Liver (tissue), 8 donors: ENCODE measurements at regions not wholly inside any gene's neighbourhood (a gene's known extent, or its start where the extent isn't known, plus 50 kb on each side); places are given as distances from the start of the nearest gene placed in this dataset.

Experiments
- DNase-seq: peaks from one replicate; pipeline ENCODE4 v3.0.0-alpha.2; 2017; ENCODE audit warnings: low spot score
- H3K27ac ChIP-seq, 2 donors: one replicate each; pipeline ENCODE4 v1.7.0; 2013; ENCODE audit warnings: inconsistent platforms in 2 of 2, low read length in 2 of 2, control low read depth in 1 of 2, low read depth in 1 of 2, mild to moderate bottlenecking in 1 of 2
- H3K27me3 ChIP-seq, 4 donors: one replicate each; pipeline versions ENCODE4 v1.6.1 to v1.7.0; 2013; ENCODE audit warnings: low read length in 3 of 4, inconsistent platforms in 1 of 4, mild to moderate bottlenecking in 1 of 4, moderate library complexity in 1 of 4; ENCODE audit not compliant: control insufficient read depth in 4 of 4, insufficient read depth in 4 of 4
- H3K36me3 ChIP-seq, 4 donors: one replicate each; pipeline versions ENCODE4 v1.6.1 to v1.7.0; 2013; ENCODE audit warnings: low read length in 3 of 4, mild to moderate bottlenecking in 3 of 4, low read depth in 1 of 4, moderate library complexity in 1 of 4; ENCODE audit not compliant: control insufficient read depth in 4 of 4, insufficient read depth in 3 of 4
- H3K4me1 ChIP-seq, 4 donors: one replicate each; pipeline versions ENCODE4 v1.6.1 to v1.7.0; 2013; ENCODE audit warnings: low read length in 3 of 4, mild to moderate bottlenecking in 3 of 4, moderate library complexity in 1 of 4; ENCODE audit not compliant: control insufficient read depth in 4 of 4, insufficient read depth in 4 of 4
- H3K4me3 ChIP-seq, 3 donors: one replicate each; pipeline versions ENCODE4 v1.6.1 to v1.7.0; 2013; ENCODE audit warnings: low read length in 3 of 3, control low read depth in 1 of 3, low read depth in 1 of 3, mild to moderate bottlenecking in 1 of 3
- H3K9ac ChIP-seq, 2 donors: one replicate each; pipeline ENCODE4 v1.7.0; 2013; ENCODE audit warnings: low read length in 2 of 2, mild to moderate bottlenecking in 2 of 2, moderate library complexity in 2 of 2, control low read depth in 1 of 2, low read depth in 1 of 2
- H3K9me3 ChIP-seq, 4 donors: one replicate each; pipeline versions ENCODE4 v1.6.1 to v1.7.0; 2013; ENCODE audit warnings: low read length in 3 of 4; ENCODE audit not compliant: control insufficient read depth in 4 of 4
- ATF3 ChIP-seq: IDR thresholded peaks from 2 replicates; pipeline ENCODE4 v1.6.1; 2016; ENCODE audit warnings: antibody characterized with exemption
- EGR1 ChIP-seq, 2 donors: IDR thresholded peaks; 2 replicates each; pipeline ENCODE4 v1.6.1; 2016 to 2018; ENCODE audit warnings: antibody characterized with exemption in 2 of 2, low read depth in 2 of 2
- FOXA1 ChIP-seq: IDR thresholded peaks from 2 replicates; pipeline ENCODE4 v1.6.1; 2016; ENCODE audit warnings: antibody characterized with exemption
- FOXA2 ChIP-seq: IDR thresholded peaks from 2 replicates; pipeline ENCODE4 v1.6.1; 2016; ENCODE audit warnings: antibody characterized with exemption
- GABPA ChIP-seq, 2 donors: IDR thresholded peaks in 1 of 2; conservative IDR thresholded peaks in 1 of 2; 2 replicates each; pipeline ENCODE4 v1.6.1; 2016; ENCODE audit warnings: antibody characterized with exemption in 2 of 2, mild to moderate bottlenecking in 1 of 2, moderate library complexity in 1 of 2
- HNF4A ChIP-seq, 2 donors: conservative IDR thresholded peaks; 2 replicates each; pipeline ENCODE4 v1.6.1; 2016; ENCODE audit warnings: antibody characterized with exemption in 2 of 2, mild to moderate bottlenecking in 2 of 2
- HNF4G ChIP-seq: IDR thresholded peaks from 2 replicates; pipeline ENCODE4 v1.6.1; 2016; ENCODE audit warnings: antibody characterized with exemption
- JUND ChIP-seq, 2 donors: IDR thresholded peaks; 2 replicates each; pipeline ENCODE4 v1.6.1; 2016; ENCODE audit warnings: antibody characterized with exemption in 2 of 2
- MAX ChIP-seq: IDR thresholded peaks from 2 replicates; pipeline ENCODE4 v1.6.1; 2016; ENCODE audit warnings: antibody characterized with exemption
- NR2F2 ChIP-seq: IDR thresholded peaks from 2 replicates; pipeline ENCODE4 v1.6.1; 2016; ENCODE audit warnings: antibody characterized with exemption
- RAD21 ChIP-seq, 2 donors: IDR thresholded peaks; 2 replicates each; pipeline ENCODE4 v1.6.1; 2016; ENCODE audit warnings: antibody characterized with exemption in 2 of 2, mild to moderate bottlenecking in 2 of 2
- REST ChIP-seq: IDR thresholded peaks from 2 replicates; pipeline ENCODE4 v1.6.1; 2016; ENCODE audit warnings: antibody characterized with exemption, mild to moderate bottlenecking
- RXRA ChIP-seq, 2 donors: IDR thresholded peaks; 2 replicates each; pipeline ENCODE4 v1.6.1; 2017 to 2018; ENCODE audit warnings: antibody characterized with exemption in 2 of 2, mild to moderate bottlenecking in 1 of 2
- SP1 ChIP-seq: IDR thresholded peaks from 2 replicates; pipeline ENCODE4 v1.6.1; 2018; ENCODE audit warnings: antibody characterized with exemption, mild to moderate bottlenecking
- TAF1 ChIP-seq: conservative IDR thresholded peaks from 2 replicates; pipeline ENCODE4 v1.6.1; 2016; ENCODE audit warnings: antibody characterized with exemption, mild to moderate bottlenecking
- YY1 ChIP-seq: IDR thresholded peaks from 2 replicates; pipeline ENCODE4 v1.6.1; 2016; ENCODE audit warnings: antibody characterized with exemption, mild to moderate bottlenecking
- WGBS: extraction: QIAGEN DNeasy Blood & Tissue Kit; methylation state at CpG from one replicate; pipeline ENCODE4 v1.1.7; 2013; 5-methylcytosine and 5-hydroxymethylcytosine counted together
- TF ChIP-seq, protein P1 (sequence below): fragments of 150-350 bp; IDR thresholded peaks from 2 replicates; pipeline ENCODE4 v1.5.1; 2017; ENCODE audit warnings: improper control_type of control experiment, low read depth, low read length; ENCODE audit not compliant: missing input control
- TF ChIP-seq, protein P2 (sequence below): IDR thresholded peaks from 2 replicates; pipeline ENCODE4 v1.6.1; 2016; ENCODE audit warnings: antibody characterized with exemption
- donor health status: healthy.
- donor health status: healthy.
- donor health status: healthy.
- donor health status: healthy.
- donor health status: healthy.

GRCh38 chr7:94332571-94332970, 62.1 kb upstream of the COL1A2 start:
- H3K27ac ChIP-seq: no peak overlapping the region
- TF ChIP-seq RXRA (IDR thresholded peaks at IDR 0.05) (no peak), JUND (IDR thresholded peaks at IDR 0.05) (no peak), GABPA (IDR thresholded peaks at IDR 0.05 in 1 of 2, conservative IDR thresholded peaks at IDR 0.05 in 1 of 2) (no peak), HNF4G (no peak), FOXA2 (no peak), SP1 (no peak), YY1 (no peak), FOXA1 (no peak)
- TF ChIP-seq, protein P1, sequence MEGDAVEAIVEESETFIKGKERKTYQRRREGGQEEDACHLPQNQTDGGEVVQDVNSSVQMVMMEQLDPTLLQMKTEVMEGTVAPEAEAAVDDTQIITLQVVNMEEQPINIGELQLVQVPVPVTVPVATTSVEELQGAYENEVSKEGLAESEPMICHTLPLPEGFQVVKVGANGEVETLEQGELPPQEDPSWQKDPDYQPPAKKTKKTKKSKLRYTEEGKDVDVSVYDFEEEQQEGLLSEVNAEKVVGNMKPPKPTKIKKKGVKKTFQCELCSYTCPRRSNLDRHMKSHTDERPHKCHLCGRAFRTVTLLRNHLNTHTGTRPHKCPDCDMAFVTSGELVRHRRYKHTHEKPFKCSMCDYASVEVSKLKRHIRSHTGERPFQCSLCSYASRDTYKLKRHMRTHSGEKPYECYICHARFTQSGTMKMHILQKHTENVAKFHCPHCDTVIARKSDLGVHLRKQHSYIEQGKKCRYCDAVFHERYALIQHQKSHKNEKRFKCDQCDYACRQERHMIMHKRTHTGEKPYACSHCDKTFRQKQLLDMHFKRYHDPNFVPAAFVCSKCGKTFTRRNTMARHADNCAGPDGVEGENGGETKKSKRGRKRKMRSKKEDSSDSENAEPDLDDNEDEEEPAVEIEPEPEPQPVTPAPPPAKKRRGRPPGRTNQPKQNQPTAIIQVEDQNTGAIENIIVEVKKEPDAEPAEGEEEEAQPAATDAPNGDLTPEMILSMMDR: no peak
- TF ChIP-seq, protein P2, sequence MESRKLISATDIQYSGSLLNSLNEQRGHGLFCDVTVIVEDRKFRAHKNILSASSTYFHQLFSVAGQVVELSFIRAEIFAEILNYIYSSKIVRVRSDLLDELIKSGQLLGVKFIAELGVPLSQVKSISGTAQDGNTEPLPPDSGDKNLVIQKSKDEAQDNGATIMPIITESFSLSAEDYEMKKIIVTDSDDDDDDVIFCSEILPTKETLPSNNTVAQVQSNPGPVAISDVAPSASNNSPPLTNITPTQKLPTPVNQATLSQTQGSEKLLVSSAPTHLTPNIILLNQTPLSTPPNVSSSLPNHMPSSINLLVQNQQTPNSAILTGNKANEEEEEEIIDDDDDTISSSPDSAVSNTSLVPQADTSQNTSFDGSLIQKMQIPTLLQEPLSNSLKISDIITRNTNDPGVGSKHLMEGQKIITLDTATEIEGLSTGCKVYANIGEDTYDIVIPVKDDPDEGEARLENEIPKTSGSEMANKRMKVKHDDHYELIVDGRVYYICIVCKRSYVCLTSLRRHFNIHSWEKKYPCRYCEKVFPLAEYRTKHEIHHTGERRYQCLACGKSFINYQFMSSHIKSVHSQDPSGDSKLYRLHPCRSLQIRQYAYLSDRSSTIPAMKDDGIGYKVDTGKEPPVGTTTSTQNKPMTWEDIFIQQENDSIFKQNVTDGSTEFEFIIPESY: no peak
- no peak for DNase-seq
- H3K27me3 ChIP-seq: peaks cover 0 to 2% (median 0%) of the 10 kb centered on the region in 4 donors
- H3K9ac ChIP-seq: no peak overlapping the region
- 85% methylated on average over 2 of the region's 2 CpGs for WGBS
- no peak overlapping the region for H3K4me3 ChIP-seq
- no peaks in the 10 kb centered on the region for H3K36me3 ChIP-seq
- H3K9me3 ChIP-seq: no peaks in the 10 kb centered on the region
- no peaks in the 10 kb centered on the region for H3K4me1 ChIP-seq

DNA sequence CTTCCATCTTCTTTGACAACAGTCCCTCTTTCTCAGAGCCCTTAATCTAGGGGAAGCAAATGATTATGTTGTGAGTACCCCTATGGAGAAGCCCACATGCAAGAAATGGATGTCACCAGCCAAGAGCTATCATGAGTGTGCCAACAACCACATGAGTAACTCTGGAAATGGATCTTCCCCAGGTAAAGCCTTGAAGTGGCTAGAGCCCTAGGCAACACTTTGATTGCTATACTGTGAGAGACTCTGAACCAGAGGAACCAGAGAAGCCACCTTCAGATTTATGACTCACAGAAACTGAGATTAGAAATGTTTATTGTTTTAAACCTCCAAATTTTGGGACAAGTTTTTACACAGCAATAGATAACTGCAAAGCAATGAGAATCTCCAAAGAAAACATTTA, 60.9 kb upstream of the COL1A2 start:
- DNase-seq: no peak
- Histone ChIP-seq H3K9ac (no peak overlapping the region), H3K27ac (no peak overlapping the region), H3K9me3 (no peaks in the 10 kb centered on the region), H3K27me3 (peaks cover 0 to 2% (median 0%) of the 10 kb centered on the region in 4 donors), H3K4me1 (no peaks in the 10 kb centered on the region), H3K4me3 (no peak overlapping the region), H3K36me3 (no peaks in the 10 kb centered on the region)
- TF ChIP-seq RXRA (IDR thresholded peaks at IDR 0.05): no peak
- no peak for TF ChIP-seq MAX
- TF ChIP-seq, protein P1: no peak
- TF ChIP-seq HNF4G: no peak
- no peak for TF ChIP-seq TAF1
- TF ChIP-seq NR2F2: no peak
- TF ChIP-seq YY1: no peak
- no peak for TF ChIP-seq SP1
- no peak for TF ChIP-seq RAD21 (IDR thresholded peaks at IDR 0.05)
- no peak for TF ChIP-seq FOXA2
- TF ChIP-seq REST: no peak
- no peak for TF ChIP-seq HNF4A (conservative IDR thresholded peaks at IDR 0.05)
- TF ChIP-seq ATF3: no peak
- TF ChIP-seq EGR1 (IDR thresholded peaks at IDR 0.05; ENCODE audit: low read depth in 2 of 2): no peak
- TF ChIP-seq GABPA (IDR thresholded peaks at IDR 0.05 in 1 of 2, conservative IDR thresholded peaks at IDR 0.05 in 1 of 2): no peak
- TF ChIP-seq JUND (IDR thresholded peaks at IDR 0.05): no peak
- TF ChIP-seq, protein P2: no peak
- no peak for TF ChIP-seq FOXA1
